GM21529 (cell line): ENCODE measurements at regions not wholly inside any gene's neighbourhood (a gene's known extent, or its start where the extent isn't known, plus 50 kb on each side); places are given as distances from the start of the nearest gene placed in this dataset.
"Not testable (repeated sequence)": the region's sequence is repeated elsewhere in the genome, so short reads cannot be mapped to it uniquely, and the experiment has no call there.

Experiments
- ATAC-seq: cut with Tn5 transposase; IDR thresholded peaks from one replicate; pipeline ENCODE4 v1.9.1; 2021; ENCODE audit not compliant: unreplicated experiment

DNA sequence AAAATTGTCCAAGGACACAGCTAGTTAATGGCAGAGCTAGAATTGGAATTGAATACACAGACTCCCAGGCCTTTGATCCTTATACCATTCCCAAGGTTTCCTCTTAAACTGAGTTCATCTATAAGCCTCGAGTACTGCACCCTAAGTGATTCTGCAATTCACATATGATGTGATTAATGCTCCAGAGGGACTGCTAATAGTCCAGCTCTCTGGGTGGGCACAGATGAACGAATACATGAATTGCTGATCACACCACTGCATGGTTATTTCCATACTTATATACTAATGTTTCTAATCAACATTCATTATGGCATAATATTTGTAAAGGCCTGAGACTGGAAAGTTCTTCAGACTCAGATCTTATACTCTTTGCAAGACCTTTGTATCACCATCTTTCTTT, 101.8 kb downstream of the NUFIP1 start:
- no peak for ATAC-seq

GRCh38 chr13:44884076-44884729, 105.1 kb downstream of the NUFIP1 start:
- no peak for ATAC-seq

- no peak for ATAC-seq
These were observed 109.7 kb downstream of the NUFIP1 start for GRCh38 chr13:44879452-44880058.

DNA sequence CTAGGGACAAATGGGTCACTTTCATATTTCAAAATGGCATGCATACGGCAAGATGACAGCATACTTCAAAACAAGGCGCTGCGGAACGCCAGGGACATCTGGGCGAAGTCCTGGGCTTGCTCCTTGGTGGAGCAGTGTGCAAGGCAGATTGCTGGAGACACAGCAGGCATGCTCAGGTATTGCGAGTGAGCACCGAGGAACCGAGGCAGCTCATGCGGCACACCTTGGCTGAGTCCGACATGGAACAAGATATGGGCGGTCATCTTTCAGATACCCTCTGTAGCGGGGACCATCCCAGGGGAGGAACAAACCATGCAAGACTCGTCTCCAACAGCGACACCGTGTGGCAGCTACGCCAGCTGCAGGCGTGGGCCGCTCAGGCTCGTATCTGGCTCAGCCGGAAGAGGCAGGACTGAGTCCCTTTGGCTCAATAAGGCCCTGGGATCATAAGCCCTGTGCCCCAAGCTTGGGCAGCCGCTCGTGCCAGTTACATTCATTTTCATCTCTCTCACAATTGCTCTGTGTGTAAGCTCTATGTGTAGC, 112.4 kb downstream of the NUFIP1 start:
- no peak for ATAC-seq

GRCh38 chr13:44874886-44875630, 114.2 kb downstream of the NUFIP1 start:
- ATAC-seq: no peak

GRCh38 chr13:44874176-44874575, 115.1 kb downstream of the NUFIP1 start:
- no peak for ATAC-seq

- ATAC-seq: no peak
These were observed 115.8 kb downstream of the NUFIP1 start for GRCh38 chr13:44873461-44873860.

DNA sequence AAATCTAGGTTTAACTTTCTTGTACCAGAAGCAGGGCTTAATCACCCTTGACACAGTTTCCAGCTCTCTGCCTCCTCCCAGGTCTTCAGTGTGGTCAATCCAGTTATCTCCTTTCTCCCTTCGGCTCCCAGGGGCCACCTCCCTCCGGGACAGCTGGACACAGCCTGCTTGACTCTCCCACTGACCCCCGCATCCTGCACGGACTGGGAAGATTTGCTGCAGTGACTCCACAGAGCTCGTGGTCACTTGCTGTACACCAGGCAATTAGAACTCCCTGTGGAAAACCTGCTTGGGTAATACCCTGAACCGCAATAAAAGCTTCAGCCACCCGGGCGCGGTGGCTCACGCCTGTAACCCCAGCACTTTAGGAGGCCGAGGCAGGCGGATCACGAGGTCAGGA, 116.5 kb downstream of the NUFIP1 start:
- ATAC-seq: no peak

DNA sequence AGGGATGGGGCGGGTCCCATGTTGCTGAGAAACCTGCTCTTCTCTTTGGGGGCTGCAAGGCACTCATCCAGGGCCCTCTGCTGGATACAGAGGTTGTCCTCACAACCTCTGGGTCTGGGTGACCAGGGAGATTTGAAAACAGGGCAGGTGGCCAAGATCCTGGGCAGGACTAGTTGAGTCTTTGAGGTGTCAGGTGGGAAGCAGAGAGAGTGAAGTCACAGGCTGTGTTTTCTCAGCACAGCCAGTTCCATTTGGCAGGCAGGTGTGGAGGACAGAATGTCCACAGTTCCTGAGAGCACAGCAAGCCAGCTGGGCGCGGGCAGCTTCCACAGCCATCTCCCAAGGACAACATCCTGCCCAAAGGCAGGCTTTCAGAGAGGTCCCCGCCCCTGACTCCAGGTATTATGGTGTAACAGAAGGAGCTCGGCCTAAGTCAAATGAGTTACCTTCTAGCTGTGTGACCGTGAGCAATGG, 118.8 kb downstream of the NUFIP1 start:
- ATAC-seq: no peak

GRCh38 chr13:44869167-44869566, 120.1 kb downstream of the NUFIP1 start:
- ATAC-seq: no peak

DNA sequence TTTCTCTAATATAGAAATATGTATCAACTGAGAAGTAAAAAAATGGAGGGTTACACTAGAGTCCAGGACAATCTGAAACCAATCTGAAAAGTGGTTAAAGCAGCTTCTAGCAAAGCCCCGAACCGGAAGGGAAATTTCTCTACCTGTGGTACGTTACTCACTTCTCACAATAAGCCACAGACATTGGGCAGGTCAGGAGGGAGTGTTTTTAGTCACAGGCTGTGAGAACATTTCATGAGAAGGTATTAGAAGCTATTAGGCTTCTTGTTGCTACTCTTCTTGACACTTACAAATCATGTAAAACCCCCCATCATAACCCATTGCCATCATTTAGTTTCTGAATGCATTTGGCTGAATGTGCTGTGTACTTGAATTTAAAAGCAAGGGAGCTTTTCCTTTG, 120.9 kb downstream of the NUFIP1 start:
- ATAC-seq: peak; percentile 82

GRCh38 chr13:44867825-44868224, 121.4 kb downstream of the NUFIP1 start:
- no peak for ATAC-seq

- no peak for ATAC-seq
These were observed 122.8 kb downstream of the NUFIP1 start for GRCh38 chr13:44866411-44866911.

- no peak for ATAC-seq
These were observed 123.4 kb downstream of the NUFIP1 start for GRCh38 chr13:44865722-44866410.

DNA sequence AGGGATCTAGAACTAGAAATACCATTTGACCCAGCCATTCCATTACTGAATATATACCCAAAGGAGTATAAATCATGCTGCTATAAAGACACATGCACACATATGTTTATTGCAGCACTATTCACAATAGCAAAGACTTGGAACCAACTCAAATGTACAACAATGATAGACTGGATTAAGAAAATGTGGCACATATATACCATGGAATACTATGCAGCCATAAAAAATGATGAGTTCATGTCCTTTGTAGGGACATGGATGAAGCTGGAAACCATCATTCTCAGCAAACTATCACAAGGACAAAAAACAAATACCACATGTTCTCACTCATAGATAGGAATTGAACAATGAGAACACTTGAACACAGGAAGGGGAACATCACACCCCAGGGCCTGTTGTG, 125.6 kb downstream of the NUFIP1 start:
- not testable (repeated sequence) for ATAC-seq

- no peak for ATAC-seq
These were observed 128.8 kb downstream of the NUFIP1 start for GRCh38 chr13:44860454-44860853.

GRCh38 chr13:44857736-44858135, 131.5 kb downstream of the NUFIP1 start:
- ATAC-seq: no peak

- ATAC-seq: no peak
These were observed 132.2 kb downstream of the NUFIP1 start for GRCh38 chr13:44857061-44857460.

GRCh38 chr13:44855860-44856259, 133.4 kb downstream of the NUFIP1 start:
- ATAC-seq: no peak

DNA sequence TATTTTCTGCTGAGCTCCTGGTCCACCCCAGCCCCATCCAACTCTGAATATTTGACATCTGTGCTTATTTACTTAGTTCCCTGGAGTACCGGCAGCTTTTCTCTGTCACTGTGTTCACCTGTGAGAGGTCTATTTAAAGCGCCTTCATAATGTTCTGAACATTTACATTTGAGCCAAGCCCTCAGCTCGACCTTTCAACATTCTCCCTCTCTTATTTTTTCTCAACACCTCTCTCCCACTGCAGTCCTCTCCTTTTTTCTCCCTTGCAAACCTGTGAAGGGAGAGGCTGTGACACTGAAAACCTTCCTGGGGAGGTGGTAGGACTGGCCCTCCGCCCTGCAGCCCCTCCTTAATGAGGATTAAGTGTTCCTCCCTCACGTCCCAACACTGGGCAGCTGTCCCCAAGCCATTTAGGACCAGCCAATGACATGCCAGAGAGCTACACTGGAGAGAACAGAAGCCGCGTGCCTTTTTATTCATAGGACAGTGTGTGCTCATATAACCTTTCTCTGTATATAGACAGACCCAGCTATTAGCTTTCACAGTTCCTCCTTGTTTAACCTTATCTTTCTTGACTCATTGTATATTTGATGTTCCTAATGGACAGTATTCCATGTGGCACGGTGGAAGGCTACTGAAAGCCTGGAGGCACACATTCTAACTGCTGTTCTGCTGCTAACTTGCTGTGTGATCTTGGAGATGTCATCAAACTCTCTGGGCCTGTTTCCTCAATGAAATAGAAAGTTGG, 134.8 kb downstream of the NUFIP1 start:
- no peak for ATAC-seq
